ENCODE measurements at regions not wholly inside any gene's neighbourhood (a gene's known extent, or its start where the extent isn't known, plus 50 kb on each side); places are given as distances from the start of the nearest gene placed in this dataset.
"Not testable (repeated sequence)": the region's sequence is repeated elsewhere in the genome, so short reads cannot be mapped to it uniquely, and the experiment has no call there.

- DNase-seq (ENCODE audit: low read depth in 2 of 3, low spot score in 2 of 3): no peak
These were observed 145.8 kb upstream of the TMPRSS15 start for GRCh38 chr21:18549214-18549905.

DNA sequence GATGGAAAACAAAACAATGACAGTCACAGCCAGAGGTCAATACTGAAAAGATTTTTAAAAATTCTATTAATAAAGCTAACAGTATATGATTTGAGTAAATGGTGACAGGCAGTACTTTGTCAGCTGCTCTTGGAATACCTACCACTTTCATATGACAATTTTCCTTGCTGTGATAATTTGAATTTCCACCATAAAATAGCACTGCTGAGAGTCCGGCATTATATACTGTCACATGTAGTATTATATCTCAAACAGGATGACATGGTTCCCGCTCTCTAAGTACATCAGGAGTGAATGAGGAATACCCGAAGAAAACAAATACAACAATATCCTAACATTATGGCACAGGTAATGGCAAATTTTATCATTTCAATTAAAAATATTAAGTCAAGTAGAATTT is 146.8 kb upstream of the TMPRSS15 start:
- DNase-seq (ENCODE audit: low read depth in 2 of 3, low spot score in 2 of 3): no peak

DNA sequence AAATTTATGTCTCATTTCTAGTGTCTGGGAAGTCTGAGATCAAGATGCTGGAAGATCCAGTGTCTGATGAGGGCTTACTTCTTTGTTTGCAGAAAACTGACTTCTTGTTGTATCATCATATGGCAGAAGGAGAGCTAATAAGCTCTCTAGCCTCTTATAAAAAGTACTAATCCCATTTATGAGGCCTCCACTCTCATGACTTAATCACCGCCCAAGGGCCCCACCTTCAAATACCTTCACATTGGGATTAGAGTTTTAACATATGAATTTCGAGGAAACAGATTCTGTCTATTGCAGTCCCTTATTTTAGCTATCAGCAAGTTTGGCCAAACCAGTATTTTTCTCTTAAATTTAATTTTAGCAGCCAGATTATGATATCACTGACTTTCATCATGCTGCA is 150.2 kb upstream of the TMPRSS15 start:
- no peak for DNase-seq (ENCODE audit: low read depth in 2 of 3, low spot score in 2 of 3)

GRCh38 chr21:18567770-18568169 is 164.2 kb upstream of the TMPRSS15 start:
- DNase-seq (ENCODE audit: low read depth in 2 of 3, low spot score in 2 of 3): not testable (repeated sequence)

DNA sequence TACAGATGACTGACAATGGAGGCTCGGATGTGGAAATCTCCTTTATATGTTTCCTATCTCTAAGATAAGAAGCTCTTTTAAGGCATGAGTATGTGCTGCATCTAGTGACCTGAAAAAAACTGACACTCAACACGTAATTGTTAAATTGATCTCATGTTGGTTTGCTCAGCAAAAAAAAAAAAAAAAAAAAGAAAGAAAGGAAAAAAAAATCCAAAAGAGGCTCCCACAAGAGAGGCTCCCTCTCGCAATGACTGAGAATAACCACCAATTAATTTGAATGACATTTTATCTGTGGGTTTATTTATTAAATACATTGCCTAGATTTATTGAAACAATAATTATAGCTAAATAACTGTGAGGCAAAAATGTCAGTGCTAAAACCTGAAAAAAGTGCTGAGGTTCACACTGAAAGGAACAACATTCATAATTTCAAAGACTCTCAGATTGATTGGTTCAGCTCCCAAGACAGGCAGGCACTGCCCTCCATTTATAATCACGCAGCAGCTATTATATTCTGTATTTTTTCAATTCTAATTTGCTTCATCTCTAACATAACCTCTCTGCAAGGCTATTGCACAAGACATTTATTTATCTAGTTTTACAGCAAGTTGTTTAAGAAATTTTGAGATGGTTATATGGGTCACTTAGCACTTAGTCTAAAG is 184.5 kb upstream of the TMPRSS15 start:
- no peak for DNase-seq (ENCODE audit: low read depth in 2 of 3, low spot score in 2 of 3)

DNA sequence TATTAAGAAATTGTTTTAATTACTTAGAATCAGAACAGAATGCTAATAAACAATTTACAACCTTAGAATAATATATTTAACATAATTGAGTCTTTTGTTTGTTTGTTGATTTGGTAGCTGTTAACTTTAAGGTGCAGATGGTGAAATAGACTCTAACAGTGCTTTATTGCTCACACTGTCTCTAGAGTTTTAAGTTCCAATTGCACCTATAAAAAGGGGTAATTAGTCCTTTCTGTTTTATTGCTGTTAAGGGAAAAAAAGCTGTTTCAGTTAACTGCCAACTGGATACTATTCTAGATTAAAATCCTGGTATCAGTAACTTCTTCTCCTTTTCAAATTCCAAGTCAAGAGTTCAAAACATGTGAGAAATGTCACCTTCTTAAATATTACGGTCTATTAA is 197.6 kb upstream of the TMPRSS15 start:
- no peak for DNase-seq (ENCODE audit: low read depth in 2 of 3, low spot score in 2 of 3)

DNA sequence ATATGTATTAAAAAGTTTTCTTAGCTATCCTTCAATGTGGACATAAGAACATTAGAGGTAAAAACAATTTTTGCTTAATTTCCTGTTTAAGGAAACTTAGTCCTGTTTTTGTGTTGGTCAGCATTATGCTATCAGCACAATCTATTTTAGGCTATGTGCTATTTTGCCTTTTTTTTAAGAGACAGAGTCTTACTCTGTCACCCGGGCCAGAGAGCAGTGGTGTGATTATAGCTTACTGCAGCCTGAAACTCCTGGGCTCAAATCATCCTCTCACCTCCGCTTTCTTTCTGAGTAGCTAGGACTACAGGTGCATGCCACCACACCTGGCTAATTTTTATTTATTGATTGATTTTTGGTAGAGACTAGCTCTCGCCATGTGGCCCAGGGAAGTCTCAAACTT is 199.1 kb upstream of the TMPRSS15 start:
- DNase-seq (ENCODE audit: low read depth in 2 of 3, low spot score in 2 of 3): no peak

DNA sequence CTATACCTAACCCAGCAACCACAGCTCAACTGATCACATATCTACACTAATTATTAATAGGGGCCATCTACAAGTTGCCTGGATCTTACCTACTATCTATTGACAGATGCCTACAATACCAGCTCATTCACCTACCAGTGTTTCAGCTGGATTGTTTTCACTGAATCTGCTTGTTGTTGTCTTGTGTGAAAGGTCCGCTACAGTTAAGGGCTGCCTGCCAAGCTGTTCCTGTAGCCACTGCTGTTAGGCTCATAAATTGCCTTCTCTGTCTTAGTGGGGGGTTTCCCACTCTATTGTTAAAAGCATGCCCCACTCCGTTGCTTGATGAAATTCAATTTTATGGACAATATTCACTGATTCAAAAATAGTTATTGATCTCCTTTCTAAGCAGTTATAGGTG is 199.7 kb upstream of the TMPRSS15 start:
- no peak for DNase-seq (ENCODE audit: low read depth in 2 of 3, low spot score in 2 of 3)

DNA sequence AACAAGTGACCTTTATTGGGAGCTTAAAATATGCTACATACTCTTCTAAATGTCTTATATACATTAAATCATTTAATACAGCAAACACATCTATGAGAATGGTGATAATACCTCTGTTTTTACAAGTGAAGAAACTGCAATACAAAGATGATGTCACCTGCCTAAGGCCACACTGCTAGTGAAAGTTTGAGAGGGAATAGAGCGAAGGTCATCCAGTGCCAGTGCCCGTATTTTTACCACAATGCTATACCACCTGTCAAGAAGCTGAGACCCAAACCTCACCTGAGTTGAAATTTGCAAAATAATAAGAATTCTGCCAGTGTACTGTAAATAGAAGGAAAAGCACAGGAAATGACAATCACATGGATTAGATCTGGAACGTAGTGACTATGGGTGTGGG is 200.4 kb upstream of the TMPRSS15 start:
- DNase-seq (ENCODE audit: low read depth in 2 of 3, low spot score in 2 of 3): no peak

GRCh38 chr21:18608226-18608625 is 204.6 kb upstream of the TMPRSS15 start:
- DNase-seq (ENCODE audit: low read depth in 2 of 3, low spot score in 2 of 3): no peak

DNA sequence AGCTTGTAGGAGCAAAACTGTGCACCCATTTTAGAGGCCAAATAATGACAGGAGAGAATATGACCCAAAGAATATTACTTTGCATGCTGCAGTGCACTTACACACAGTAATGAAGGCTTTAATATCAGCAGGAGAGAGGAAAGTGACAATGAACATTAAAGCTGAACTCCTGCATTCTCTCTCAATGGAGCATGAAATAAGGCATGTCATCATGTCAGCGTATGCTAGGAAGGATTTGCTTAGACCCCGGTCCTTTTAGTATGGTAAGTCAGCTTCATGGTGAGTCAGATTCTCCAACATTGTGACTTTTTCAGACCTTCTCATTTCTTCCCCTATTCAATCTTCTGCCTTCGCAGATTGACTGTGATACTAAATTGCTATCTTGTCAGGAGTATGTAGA is 210.7 kb upstream of the TMPRSS15 start:
- DNase-seq (ENCODE audit: low read depth in 2 of 3, low spot score in 2 of 3): no peak

DNA sequence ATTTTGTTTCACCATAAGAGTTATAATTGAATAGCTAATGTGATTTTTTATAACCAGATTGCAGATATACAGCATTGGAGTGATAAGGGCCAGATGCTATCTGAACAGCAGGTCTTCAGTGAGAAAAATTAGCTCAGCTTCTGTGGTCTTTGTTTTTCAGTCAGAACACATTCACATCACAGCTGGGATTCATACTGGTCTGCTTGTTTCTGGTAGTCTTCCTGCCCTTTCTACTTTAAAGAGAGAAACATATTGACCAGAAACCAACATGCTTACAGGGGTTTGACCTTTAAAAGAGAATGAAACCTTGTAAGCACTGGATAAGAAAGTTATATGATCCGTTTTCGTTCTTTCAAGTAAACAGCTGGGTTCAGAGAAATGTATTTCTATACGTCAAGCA is 213.7 kb upstream of the TMPRSS15 start:
- DNase-seq (ENCODE audit: low read depth in 2 of 3, low spot score in 2 of 3): no peak

GRCh38 chr21:18620436-18620835 is 216.9 kb upstream of the TMPRSS15 start:
- no peak for DNase-seq (ENCODE audit: low read depth in 2 of 3, low spot score in 2 of 3)

GRCh38 chr21:18622383-18622782 is 218.8 kb upstream of the TMPRSS15 start:
- DNase-seq (ENCODE audit: low read depth in 2 of 3, low spot score in 2 of 3): no peak

- no peak for DNase-seq (ENCODE audit: low read depth in 2 of 3, low spot score in 2 of 3)
These were observed 226.9 kb upstream of the TMPRSS15 start for GRCh38 chr21:18630446-18630845.

DNA sequence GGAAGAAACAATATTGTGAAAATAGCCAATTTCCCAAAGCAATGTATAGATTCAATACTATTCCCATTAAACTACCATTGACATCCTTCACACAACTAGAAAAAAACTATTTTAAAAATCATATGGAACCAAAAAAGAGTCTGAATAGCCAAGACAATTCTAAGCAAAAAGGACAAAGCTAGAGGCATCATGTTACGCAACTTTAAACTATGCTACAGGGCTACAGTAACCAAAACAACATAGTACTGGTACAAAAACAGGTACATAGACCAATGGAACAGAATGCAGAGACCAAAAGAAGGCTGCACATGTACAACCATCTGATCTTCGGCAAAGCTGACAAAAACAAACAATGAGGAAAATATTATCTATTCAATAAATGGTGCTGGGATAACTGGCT is 233.3 kb upstream of the TMPRSS15 start:
- DNase-seq (ENCODE audit: low read depth in 2 of 3, low spot score in 2 of 3): no peak

- DNase-seq (ENCODE audit: low read depth in 2 of 3, low spot score in 2 of 3): no peak
These were observed 242.5 kb upstream of the TMPRSS15 start for GRCh38 chr21:18646116-18646515.

DNA sequence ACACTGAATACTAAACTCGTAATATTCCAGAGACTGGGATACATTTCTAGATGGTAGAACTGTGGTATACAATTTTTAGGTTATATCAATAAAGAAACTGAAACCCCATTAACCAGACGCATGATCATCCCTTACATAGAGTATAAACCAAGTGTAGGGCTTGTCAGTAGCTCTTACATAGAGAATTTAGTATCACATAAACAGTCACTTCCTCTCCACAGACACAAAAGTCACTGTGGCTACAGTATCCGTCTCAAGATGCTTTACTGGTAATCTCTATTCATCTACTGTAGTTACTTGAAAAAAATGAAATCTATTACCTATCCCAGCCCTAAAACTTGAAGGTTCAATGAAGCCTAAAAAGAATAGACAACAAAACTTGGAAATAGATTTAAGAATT is 252.3 kb upstream of the TMPRSS15 start:
- peak in 2 of 3 donors; percentile 8 to 16 for DNase-seq (ENCODE audit: low read depth in 2 of 3, low spot score in 2 of 3)

DNA sequence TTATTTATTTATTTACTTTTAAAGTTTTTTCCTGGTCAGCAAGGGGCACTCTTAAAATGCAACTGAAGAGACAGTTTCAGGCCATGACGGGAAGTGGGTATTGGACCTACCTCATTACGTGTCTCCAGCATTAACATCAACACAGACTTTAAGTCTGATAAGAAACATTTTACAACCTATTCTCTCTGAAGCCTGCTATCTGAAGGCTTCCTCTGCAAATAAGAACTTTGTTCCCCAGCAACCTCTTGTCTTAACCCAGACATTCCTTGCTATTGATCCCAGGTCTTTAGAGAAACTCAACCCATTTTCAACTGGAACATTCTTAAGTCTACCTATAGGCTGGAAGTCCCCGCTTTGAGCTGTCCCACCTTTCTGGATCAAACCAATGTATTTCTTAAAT is 258.3 kb upstream of the TMPRSS15 start:
- DNase-seq (ENCODE audit: low read depth in 2 of 3, low spot score in 2 of 3): no peak

DNA sequence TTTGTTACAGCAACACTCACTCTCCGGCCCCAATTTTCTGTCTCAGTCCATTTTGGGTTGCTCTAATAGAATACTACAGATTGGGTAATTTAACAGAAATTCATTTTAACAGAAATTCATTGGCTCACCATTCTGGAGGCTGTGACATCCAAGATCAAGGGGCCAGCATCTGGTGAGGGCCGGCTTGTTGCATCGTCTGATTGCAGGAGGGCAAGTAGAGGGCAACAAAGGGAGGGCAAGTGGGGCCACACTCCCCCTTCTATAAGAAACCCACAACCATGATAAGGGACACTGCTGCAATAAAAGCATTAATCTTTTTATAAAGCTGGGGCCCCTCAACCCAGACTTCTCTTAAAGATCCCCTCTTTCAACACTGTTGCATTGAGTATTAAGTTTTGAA is 260.1 kb upstream of the TMPRSS15 start:
- DNase-seq (ENCODE audit: low read depth in 2 of 3, low spot score in 2 of 3): no peak

DNA sequence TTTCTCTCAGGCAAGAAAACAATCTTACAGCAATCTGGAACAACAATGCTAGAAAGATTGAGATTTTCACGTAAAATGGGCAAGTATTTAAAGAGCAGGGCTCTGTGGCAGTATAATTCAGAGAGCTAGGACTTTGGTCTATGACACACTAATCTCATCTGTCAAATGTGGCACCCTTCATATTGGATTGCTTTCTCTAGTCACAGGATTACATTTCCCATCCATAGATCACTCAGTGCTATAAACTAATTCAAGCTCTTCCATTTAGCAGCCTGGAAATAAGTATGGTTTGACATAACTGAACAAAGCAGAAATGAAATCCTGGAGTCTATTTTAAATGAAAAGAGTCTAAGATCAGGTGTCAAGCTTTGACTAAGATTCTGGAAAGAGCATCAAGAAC is 263.1 kb upstream of the TMPRSS15 start:
- no peak for DNase-seq (ENCODE audit: low read depth in 2 of 3, low spot score in 2 of 3)

- no peak for DNase-seq (ENCODE audit: low read depth in 2 of 3, low spot score in 2 of 3)
These were observed 270.2 kb upstream of the TMPRSS15 start for GRCh38 chr21:18673789-18674188.

DNA sequence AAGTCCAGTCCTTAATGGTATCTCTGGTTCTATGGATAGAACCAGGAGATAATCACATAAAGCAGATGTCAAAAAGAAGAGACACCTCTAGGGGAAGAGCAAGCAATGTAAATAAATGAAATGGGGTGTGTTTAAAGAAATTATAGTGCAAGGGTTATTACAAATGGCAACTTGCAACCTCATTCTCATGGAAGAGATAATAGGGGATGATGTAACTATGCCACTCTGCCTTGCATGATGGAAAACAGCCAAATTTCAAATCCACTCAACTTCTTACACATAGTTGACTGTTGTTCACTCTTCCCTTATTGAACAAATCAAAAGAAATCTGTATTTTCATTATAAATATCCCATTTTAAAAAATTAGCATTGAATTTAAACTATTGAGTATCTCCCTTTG is 274.0 kb upstream of the TMPRSS15 start:
- DNase-seq (ENCODE audit: low read depth in 2 of 3, low spot score in 2 of 3): no peak
